ENCODE measurements at regions not wholly inside any gene's neighbourhood (a gene's known extent, or its start where the extent isn't known, plus 50 kb on each side); places are given as distances from the start of the nearest gene placed in this dataset.

- TF ChIP-seq CTCF (IDR thresholded peaks at IDR 0.05; ENCODE audit: low read length), result no peak
- TF ChIP-seq EZH2 (IDR thresholded peaks at IDR 0.05; ENCODE audit: borderline replicate concordance, low read length), result no peak
Observed at GRCh38 chr4:20386001-20386740, 134.5 kb downstream of the SLIT2 start.

Measured in OCI-LY1 (cell line).